IPS-15b (cell line): ENCODE measurements at regions not wholly inside any gene's neighbourhood (a gene's known extent, or its start where the extent isn't known, plus 50 kb on each side); places are given as distances from the start of the nearest gene placed in this dataset.

ENCODE experiments used
- H3K27me3 ChIP-seq: one replicate; pipeline ENCODE4 v1.6.1; 2013; ENCODE audit warnings: low read length; ENCODE audit not compliant: control insufficient read depth, insufficient read depth
- H3K36me3 ChIP-seq: one replicate; pipeline ENCODE4 v1.6.1; 2013; ENCODE audit warnings: low read length; ENCODE audit not compliant: control insufficient read depth, insufficient read depth
- H3K4me1 ChIP-seq: one replicate; pipeline ENCODE4 v1.6.1; 2013; ENCODE audit warnings: mild to moderate bottlenecking, low read length; ENCODE audit not compliant: control insufficient read depth, insufficient read depth
- H3K4me3 ChIP-seq: one replicate; pipeline ENCODE4 v1.5.1; 2013; ENCODE audit warnings: low read depth, low read length
- H3K9ac ChIP-seq: one replicate; pipeline ENCODE4 v1.6.1; 2013; ENCODE audit warnings: low read depth, mild to moderate bottlenecking, low read length
- H3K9me3 ChIP-seq: one replicate; pipeline ENCODE4 v1.6.1; 2013; ENCODE audit warnings: mild to moderate bottlenecking, low read length; ENCODE audit not compliant: control insufficient read depth, insufficient read depth

- Histone ChIP-seq H3K9ac (no peak overlapping the region), H3K4me3 (no peak overlapping the region), H3K9me3 (no peaks in the 10 kb centered on the region), H3K27me3 (no peaks in the 10 kb centered on the region), H3K4me1 (no peaks in the 10 kb centered on the region), H3K36me3 (no peaks in the 10 kb centered on the region)
These were observed 403.3 kb downstream of the COG6 start for GRCh38 chr13:40058757-40059236.

- Histone ChIP-seq H3K4me1 (no peaks in the 10 kb centered on the region), H3K36me3 (no peaks in the 10 kb centered on the region), H3K9ac (no peak overlapping the region), H3K9me3 (no peaks in the 10 kb centered on the region), H3K4me3 (no peak overlapping the region), H3K27me3 (no peaks in the 10 kb centered on the region)
These were observed 404.2 kb downstream of the COG6 start for GRCh38 chr13:40059540-40060232.

GRCh38 chr13:40060296-40061007 is 405.0 kb downstream of the COG6 start:
- no peak overlapping the region for H3K9ac ChIP-seq
- no peaks in the 10 kb centered on the region for H3K27me3 ChIP-seq
- H3K36me3 ChIP-seq = no peaks in the 10 kb centered on the region
- no peak overlapping the region for H3K4me3 ChIP-seq
- no peaks in the 10 kb centered on the region for H3K9me3 ChIP-seq
- no peaks in the 10 kb centered on the region for H3K4me1 ChIP-seq

GRCh38 chr13:40061466-40062450 is 406.3 kb downstream of the COG6 start:
- Histone ChIP-seq H3K4me3 (no peak overlapping the region), H3K9me3 (no peaks in the 10 kb centered on the region), H3K36me3 (no peaks in the 10 kb centered on the region), H3K27me3 (no peaks in the 10 kb centered on the region), H3K4me1 (no peaks in the 10 kb centered on the region), H3K9ac (no peak overlapping the region)

GRCh38 chr13:40063278-40063698 is 407.8 kb downstream of the COG6 start:
- Histone ChIP-seq H3K9me3 (no peaks in the 10 kb centered on the region), H3K27me3 (no peaks in the 10 kb centered on the region), H3K4me3 (no peak overlapping the region), H3K36me3 (no peaks in the 10 kb centered on the region), H3K9ac (no peak overlapping the region), H3K4me1 (no peaks in the 10 kb centered on the region)

GRCh38 chr13:40063703-40064102 is 408.2 kb downstream of the COG6 start:
- no peaks in the 10 kb centered on the region for H3K36me3 ChIP-seq
- no peak overlapping the region for H3K4me3 ChIP-seq
- H3K9me3 ChIP-seq = no peaks in the 10 kb centered on the region
- H3K27me3 ChIP-seq = no peaks in the 10 kb centered on the region
- H3K4me1 ChIP-seq = no peaks in the 10 kb centered on the region
- H3K9ac ChIP-seq = no peak overlapping the region

GRCh38 chr13:40064154-40065097 is 409.0 kb downstream of the COG6 start:
- Histone ChIP-seq H3K9me3 (no peaks in the 10 kb centered on the region), H3K4me3 (no peak overlapping the region), H3K27me3 (no peaks in the 10 kb centered on the region), H3K9ac (no peak overlapping the region), H3K4me1 (no peaks in the 10 kb centered on the region), H3K36me3 (no peaks in the 10 kb centered on the region)

- no peaks in the 10 kb centered on the region for H3K27me3 ChIP-seq
- no peaks in the 10 kb centered on the region for H3K36me3 ChIP-seq
- H3K4me1 ChIP-seq = no peaks in the 10 kb centered on the region
- H3K4me3 ChIP-seq = no peak overlapping the region
- H3K9ac ChIP-seq = no peak overlapping the region
- H3K9me3 ChIP-seq = no peaks in the 10 kb centered on the region
These were observed 413.9 kb downstream of the COG6 start for GRCh38 chr13:40069173-40070044.

GRCh38 chr13:40070357-40070756 is 414.9 kb downstream of the COG6 start:
- H3K4me3 ChIP-seq = no peak overlapping the region
- H3K9me3 ChIP-seq = no peaks in the 10 kb centered on the region
- no peaks in the 10 kb centered on the region for H3K27me3 ChIP-seq
- H3K36me3 ChIP-seq = no peaks in the 10 kb centered on the region
- no peak overlapping the region for H3K9ac ChIP-seq
- no peaks in the 10 kb centered on the region for H3K4me1 ChIP-seq

GRCh38 chr13:40072663-40073120 is 417.2 kb downstream of the COG6 start:
- H3K4me1 ChIP-seq = no peaks in the 10 kb centered on the region
- no peak overlapping the region for H3K9ac ChIP-seq
- no peaks in the 10 kb centered on the region for H3K36me3 ChIP-seq
- no peaks in the 10 kb centered on the region for H3K9me3 ChIP-seq
- H3K27me3 ChIP-seq = no peaks in the 10 kb centered on the region
- H3K4me3 ChIP-seq = no peak overlapping the region
